Endothelial cell of umbilical vein (primary cell): ENCODE measurements at regions not wholly inside any gene's neighbourhood (a gene's known extent, or its start where the extent isn't known, plus 50 kb on each side); places are given as distances from the start of the nearest gene placed in this dataset.

Experiments used
- BruUV-seq: library from RNA; stranded (reverse); fragments of 400-500 nt; replicated peaks from 2 replicates; lab custom pipeline; 2021; lab: Mats Ljungman, UMichigan
- CTCF ChIA-PET: fragments of 300-600, 350-600 bp; sonication (Branson Sonifier 250); formaldehyde crosslinking; loops from one replicate; lab custom pipeline; 2021; ENCODE audit warnings: antibody characterized with exemption, inconsistent platforms; lab: Charles Lee
- POLR2A ChIA-PET: fragments of 300-600, 350-600 bp; sonication (Branson Sonifier 250); formaldehyde crosslinking; loops from one replicate; lab custom pipeline; 2021; ENCODE audit warnings: antibody characterized with exemption, inconsistent platforms; lab: Charles Lee
- DNase-seq: peaks from one replicate; pipeline ENCODE4 v3.0.0-alpha.2; 2011; ENCODE audit warnings: low read depth, low spot score
- FAIRE-seq: peaks from 2 replicates; lab custom pipeline; 2011; peaks lifted over from hg19 to GRCh38; lab: Jason Lieb, UNC
- H2AFZ ChIP-seq: 2 replicates; pipeline ENCODE4 v1.6.0; 2012; ENCODE audit warnings: low read depth, low read length, control low read depth, inconsistent platforms
- H3K27ac ChIP-seq: 2 replicates; pipeline ENCODE4 v1.5.1; 2011; ENCODE audit warnings: low read depth, mild to moderate bottlenecking, control low read depth, low read length, moderate library complexity; ENCODE audit not compliant: insufficient read depth
- H3K27me3 ChIP-seq, 2 experiments: 2 replicates each; pipeline versions ENCODE4 v1.6.0 to v1.6.1; 2011; ENCODE audit warnings: low read length in 2 of 2, mixed read lengths in 1 of 2; ENCODE audit not compliant: control insufficient read depth in 2 of 2, insufficient read depth in 2 of 2
- H3K36me3 ChIP-seq, 2 experiments: 2 replicates in 1 of 2; 3 replicates in 1 of 2; pipeline ENCODE4 v1.5.1; 2011; ENCODE audit warnings: low read length in 2 of 2, mild to moderate bottlenecking in 1 of 2, moderate library complexity in 1 of 2; ENCODE audit not compliant: control insufficient read depth in 2 of 2, insufficient read depth in 2 of 2; ENCODE audit errors: extremely low read depth in 1 of 2
- H3K4me1 ChIP-seq: 3 replicates; pipeline ENCODE4 v1.5.1; 2011; ENCODE audit warnings: mild to moderate bottlenecking, low read length; ENCODE audit not compliant: control insufficient read depth, insufficient read depth; ENCODE audit errors: extremely low read depth
- H3K4me2 ChIP-seq: 2 replicates; pipeline ENCODE4 v1.6.1; 2011; ENCODE audit warnings: low read length, control low read depth, mixed read lengths; ENCODE audit not compliant: insufficient read depth
- H3K4me3 ChIP-seq, 3 experiments: fragments of 200-600 bp in 1 of 3; sonication (generic), shearing (Covaris generic) in 1 of 3; replicated peaks in 1 of 3; 2 replicates each; pipeline ENCODE4 v1.5.1; 2011 to 2016; ENCODE audit warnings: control low read depth in 3 of 3, low read length in 3 of 3, mild to moderate bottlenecking in 2 of 3, inconsistent platforms in 1 of 3, low read depth in 1 of 3, moderate library complexity in 1 of 3; ENCODE audit not compliant: insufficient read depth in 1 of 3
- H3K79me2 ChIP-seq: 2 replicates; pipeline ENCODE4 v1.6.0; 2012; ENCODE audit warnings: low read length, inconsistent platforms; ENCODE audit not compliant: control insufficient read depth, insufficient read depth
- H3K9ac ChIP-seq: replicated peaks from 2 replicates; pipeline ENCODE3; 2011; ENCODE audit warnings: low read length, control low read depth; ENCODE audit not compliant: insufficient read depth; ENCODE audit errors: extremely low read depth
- H3K9me1 ChIP-seq: replicated peaks from 3 replicates; pipeline ENCODE4 v1.6.0; 2011; ENCODE audit warnings: mild to moderate bottlenecking, low read length; ENCODE audit not compliant: control insufficient read depth, insufficient read depth; ENCODE audit errors: extremely low read depth
- H3K9me3 ChIP-seq: replicated peaks from 2 replicates; pipeline ENCODE4 v1.5.1; 2012; ENCODE audit warnings: low read length, inconsistent platforms; ENCODE audit not compliant: control insufficient read depth, insufficient read depth
- H4K20me1 ChIP-seq: replicated peaks from 2 replicates; pipeline ENCODE3; 2011; ENCODE audit warnings: mild to moderate bottlenecking, low read length; ENCODE audit not compliant: control insufficient read depth, insufficient read depth; ENCODE audit errors: extremely low read depth
- EZH2 ChIP-seq: IDR thresholded peaks from 2 replicates; pipeline ENCODE4 v1.6.1; 2012; ENCODE audit warnings: borderline replicate concordance, low read depth, mild to moderate bottlenecking, moderate library complexity, low read length, inconsistent platforms; ENCODE audit not compliant: severe bottlenecking
- FOS ChIP-seq: IDR thresholded peaks from 2 replicates; pipeline ENCODE4 v1.6.1; 2011; ENCODE audit warnings: mild to moderate bottlenecking, low read length, moderate library complexity, borderline replicate concordance; ENCODE audit not compliant: insufficient read depth
- GATA2 ChIP-seq: IDR thresholded peaks from 2 replicates; pipeline ENCODE4 v1.7.0; 2011; ENCODE audit warnings: low read depth, mild to moderate bottlenecking, moderate library complexity, mixed read lengths, low read length; ENCODE audit not compliant: insufficient read length, insufficient read depth
- JUN ChIP-seq: IDR thresholded peaks from 2 replicates; pipeline ENCODE4 v1.6.1; 2011; ENCODE audit warnings: borderline replicate concordance, low read depth; ENCODE audit not compliant: insufficient read length, insufficient read depth
- MYC ChIP-seq: IDR thresholded peaks from one replicate; pipeline ENCODE4 v1.6.1; 2011; ENCODE audit warnings: mild to moderate bottlenecking, low read depth, low read length
- POLR2A ChIP-seq: IDR thresholded peaks from 2 replicates; pipeline ENCODE4 v1.6.1; 2012; ENCODE audit warnings: low read depth, mild to moderate bottlenecking, control low read depth, low read length
- POLR2AphosphoS5 ChIP-seq: IDR thresholded peaks from 2 replicates; pipeline ENCODE4 v1.6.1; 2012; ENCODE audit warnings: low read depth, mild to moderate bottlenecking, control low read depth, low read length, moderate library complexity; ENCODE audit not compliant: insufficient read depth
- dilution Hi-C: fragments of 300-500 bp; cut with MboI; formaldehyde crosslinking; loops from one replicate; pipeline ENCODE4 v1.15.0; 2019; ENCODE audit warnings: low sequenced_read_pairs; ENCODE audit not compliant: extremely low pct_ligation_motif_present
- intact Hi-C: fragments of 100-400 bp; cut with micrococcal nuclease; formaldehyde crosslinking; loops from one replicate; pipeline ENCODE4 v1.10.0; 2022
- TF ChIP-seq, protein P1 (sequence below): IDR thresholded peaks from 2 replicates; pipeline ENCODE4 v1.6.1; 2011; ENCODE audit not compliant: insufficient read depth, insufficient read length
- TF ChIP-seq, protein P2 (sequence below), 2 donors: IDR thresholded peaks; 1 replicate in 1 of 2; 2 replicates in 1 of 2; pipeline ENCODE4 v1.5.1; 2011; ENCODE audit warnings: low read length in 2 of 2, mild to moderate bottlenecking in 2 of 2, moderate library complexity in 2 of 2, control low read depth in 1 of 2, inconsistent platforms in 1 of 2, low read depth in 1 of 2; ENCODE audit not compliant: insufficient read depth in 1 of 2; ENCODE audit errors: extremely low read depth in 1 of 2

DNA sequence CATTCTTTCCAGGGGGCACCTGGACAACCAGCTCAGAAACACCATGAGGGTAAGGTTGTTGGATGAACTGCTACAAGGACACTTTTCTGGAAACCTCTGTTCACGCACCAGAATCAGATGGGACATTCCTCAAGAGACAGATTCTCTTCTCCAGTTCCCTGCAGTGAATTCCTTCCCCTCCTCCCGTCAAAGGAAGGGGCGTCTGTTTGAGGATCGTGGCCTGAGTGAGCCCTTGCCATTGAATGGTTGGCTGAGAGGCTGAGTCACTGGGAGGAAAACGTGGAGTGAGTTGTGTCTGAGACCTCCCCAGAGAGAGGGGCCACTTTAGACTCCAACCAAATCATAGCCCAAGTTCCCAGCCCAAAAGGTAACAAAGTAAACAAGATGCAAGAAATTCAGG lies 79.4 kb upstream of the ZNF507 start:
- H4K20me1 ChIP-seq, result no peaks in the 10 kb centered on the region
- TF ChIP-seq JUN (no peak), FOS (no peak), POLR2AphosphoS5 (no peak), GATA2 (no peak), EZH2 (no peak), POLR2A (no peak), MYC (no peak)
- TF ChIP-seq, protein P1, sequence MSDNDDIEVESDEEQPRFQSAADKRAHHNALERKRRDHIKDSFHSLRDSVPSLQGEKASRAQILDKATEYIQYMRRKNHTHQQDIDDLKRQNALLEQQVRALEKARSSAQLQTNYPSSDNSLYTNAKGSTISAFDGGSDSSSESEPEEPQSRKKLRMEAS, result no peak
- TF ChIP-seq, protein P2, sequence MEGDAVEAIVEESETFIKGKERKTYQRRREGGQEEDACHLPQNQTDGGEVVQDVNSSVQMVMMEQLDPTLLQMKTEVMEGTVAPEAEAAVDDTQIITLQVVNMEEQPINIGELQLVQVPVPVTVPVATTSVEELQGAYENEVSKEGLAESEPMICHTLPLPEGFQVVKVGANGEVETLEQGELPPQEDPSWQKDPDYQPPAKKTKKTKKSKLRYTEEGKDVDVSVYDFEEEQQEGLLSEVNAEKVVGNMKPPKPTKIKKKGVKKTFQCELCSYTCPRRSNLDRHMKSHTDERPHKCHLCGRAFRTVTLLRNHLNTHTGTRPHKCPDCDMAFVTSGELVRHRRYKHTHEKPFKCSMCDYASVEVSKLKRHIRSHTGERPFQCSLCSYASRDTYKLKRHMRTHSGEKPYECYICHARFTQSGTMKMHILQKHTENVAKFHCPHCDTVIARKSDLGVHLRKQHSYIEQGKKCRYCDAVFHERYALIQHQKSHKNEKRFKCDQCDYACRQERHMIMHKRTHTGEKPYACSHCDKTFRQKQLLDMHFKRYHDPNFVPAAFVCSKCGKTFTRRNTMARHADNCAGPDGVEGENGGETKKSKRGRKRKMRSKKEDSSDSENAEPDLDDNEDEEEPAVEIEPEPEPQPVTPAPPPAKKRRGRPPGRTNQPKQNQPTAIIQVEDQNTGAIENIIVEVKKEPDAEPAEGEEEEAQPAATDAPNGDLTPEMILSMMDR (IDR thresholded peaks at IDR 0.05; ENCODE audit: extremely low read depth in 1 of 2, insufficient read depth in 1 of 2, low read depth in 1 of 2, low read length in 2 of 2), result no peak
- no peak overlapping the region for H3K27ac ChIP-seq
- dilution Hi-C loops (no loop called here), intact Hi-C loops (no loop called here)
- no peak overlapping the region for H3K9ac ChIP-seq
- DNase-seq, result no peak
- no peak overlapping the region for H3K4me2 ChIP-seq
- POLR2A ChIA-PET, result no interaction called here
- no peaks in the 10 kb centered on the region for H3K36me3 ChIP-seq
- no peaks in the 10 kb centered on the region for H3K9me3 ChIP-seq
- BruUV-seq, result no TSS peak
- no peaks in the 10 kb centered on the region for H3K9me1 ChIP-seq
- no peaks in the 10 kb centered on the region for H3K4me1 ChIP-seq
- no peak overlapping the region for H2AFZ ChIP-seq
- CTCF ChIA-PET, result interaction anchor here (1.0 kb wide), 1 partner anchor 1584 kb away, joined by 3 read pairs; no protein-coding TSS in a partner anchor
- no peak overlapping the region for H3K4me3 ChIP-seq
- H3K27me3 ChIP-seq, result no peaks in the 10 kb centered on the region
- no peaks in the 10 kb centered on the region for H3K79me2 ChIP-seq
- FAIRE-seq, result no peak
